WTC11 (cell line): ENCODE measurements at regions not wholly inside any gene's neighbourhood (a gene's known extent, or its start where the extent isn't known, plus 50 kb on each side); places are given as distances from the start of the nearest gene placed in this dataset.

Source experiments
- CTCF ChIP-seq: fragments of 200-600 bp; IDR thresholded peaks from 2 replicates; pipeline ENCODE4 v1.8.0; 2022; ENCODE audit warnings: antibody characterized with exemption
- FOXP4 ChIP-seq: sonication (generic); formaldehyde crosslinking; IDR thresholded peaks from 2 replicates; pipeline ENCODE4 v1.8.0; 2022; ENCODE audit warnings: mild to moderate bottlenecking, missing genetic modification reagents
- PREB ChIP-seq: sonication (generic); formaldehyde crosslinking; IDR thresholded peaks from 2 replicates; pipeline ENCODE4 v1.8.1; 2022; ENCODE audit warnings: mild to moderate bottlenecking, missing genetic modification reagents, moderate library complexity, borderline replicate concordance
- SMAD3 ChIP-seq: sonication (generic); formaldehyde crosslinking; IDR thresholded peaks from 2 replicates; pipeline ENCODE4 v1.8.0; 2022; ENCODE audit warnings: missing genetic modification reagents, mild to moderate bottlenecking, borderline replicate concordance
- SP1 ChIP-seq: sonication (generic); formaldehyde crosslinking; conservative IDR thresholded peaks from 2 replicates; pipeline ENCODE4 v1.8.1; 2022; ENCODE audit warnings: missing genetic modification reagents
- STAT6 ChIP-seq: sonication (generic); formaldehyde crosslinking; conservative IDR thresholded peaks from 2 replicates; pipeline ENCODE4 v1.8.1; 2023; ENCODE audit warnings: mild to moderate bottlenecking, low read depth, missing genetic modification reagents, moderate library complexity
- ZNF281 ChIP-seq: sonication (generic); formaldehyde crosslinking; IDR thresholded peaks from 2 replicates; pipeline ENCODE4 v1.8.0; 2023; ENCODE audit warnings: mild to moderate bottlenecking, missing genetic modification reagents

GRCh38 chr4:180084561-180084960 is 2158.6 kb upstream of the TENM3 start:
- TF ChIP-seq SMAD3 (CRISPR knock-in tag) (no peak), FOXP4 (CRISPR knock-in tag) (no peak), CTCF (no peak), SP1 (CRISPR knock-in tag) (no peak), STAT6 (no peak), PREB (no peak), ZNF281 (CRISPR knock-in tag) (no peak)
